ENCODE measurements at regions not wholly inside any gene's neighbourhood (a gene's known extent, or its start where the extent isn't known, plus 50 kb on each side); places are given as distances from the start of the nearest gene placed in this dataset.

- no peak overlapping the region for H3K4me3 ChIP-seq
- Mint-ChIP-seq H3K4me3 (no peak overlapping the region), H3K9me3 (peaks cover 2% of the 10 kb centered on the region), H3K36me3 (peaks cover 1% of the 10 kb centered on the region), H3K27ac (no peak overlapping the region), H3K27me3 (ENCODE audit: insufficient read depth, low read depth) (peaks cover 8% of the 10 kb centered on the region), H3K4me1 (no peaks in the 10 kb centered on the region)
- H3K4me2 ChIP-seq: no peak overlapping the region
- no peaks in the 10 kb centered on the region for H3K9me3 ChIP-seq (ENCODE audit: low read depth)
- no peak for DNase-seq (ENCODE audit: low spot score)
- no peaks in the 10 kb centered on the region for H4K20me1 ChIP-seq (ENCODE audit: low read depth)
- no peak overlapping the region for H3K27ac ChIP-seq
- H3K4me1 ChIP-seq: no peaks in the 10 kb centered on the region
- no peaks in the 10 kb centered on the region for H3K36me3 ChIP-seq
- no peaks in the 10 kb centered on the region for H3K27me3 ChIP-seq
- H2AFZ ChIP-seq (replicated peaks): no peak overlapping the region
- no peaks in the 10 kb centered on the region for H3K79me2 ChIP-seq (ENCODE audit: low read depth)
- H3F3A ChIP-seq (ENCODE audit: low read depth): no peaks in the 10 kb centered on the region
- TF ChIP-seq EZH2 (IDR thresholded peaks at IDR 0.05): no peak
- no peak for TF ChIP-seq EZH2phosphoT487 (IDR thresholded peaks at IDR 0.05)
- no peak for TF ChIP-seq CTCF (IDR thresholded peaks at IDR 0.05)
- no peak overlapping the region for H3K9ac ChIP-seq
Measured at GRCh38 chr2:239523954-239524330, 123.1 kb upstream of the HDAC4 start.

- H3K36me3 Mint-ChIP-seq: peaks cover 1% of the 10 kb centered on the region
- no peaks in the 10 kb centered on the region for H3K4me1 ChIP-seq
- H3K27me3 Mint-ChIP-seq (ENCODE audit: insufficient read depth, low read depth): peaks cover 8% of the 10 kb centered on the region
- H3K4me2 ChIP-seq: no peak overlapping the region
- DNase-seq (ENCODE audit: low spot score): no peak
- H3K27me3 ChIP-seq: no peaks in the 10 kb centered on the region
- H3K36me3 ChIP-seq: no peaks in the 10 kb centered on the region
- no peak overlapping the region for H3K4me3 ChIP-seq
- no peaks in the 10 kb centered on the region for H3K9me3 ChIP-seq (ENCODE audit: low read depth)
- no peak overlapping the region for H3K27ac Mint-ChIP-seq
- H3K9ac ChIP-seq: no peak overlapping the region
- TF ChIP-seq EZH2phosphoT487 (IDR thresholded peaks at IDR 0.05): no peak
- TF ChIP-seq EZH2 (IDR thresholded peaks at IDR 0.05): no peak
- TF ChIP-seq CTCF (IDR thresholded peaks at IDR 0.05): no peak
- H2AFZ ChIP-seq (replicated peaks): no peak overlapping the region
- H4K20me1 ChIP-seq (ENCODE audit: low read depth): no peaks in the 10 kb centered on the region
- H3F3A ChIP-seq (ENCODE audit: low read depth): no peaks in the 10 kb centered on the region
- no peaks in the 10 kb centered on the region for H3K4me1 Mint-ChIP-seq
- no peaks in the 10 kb centered on the region for H3K79me2 ChIP-seq (ENCODE audit: low read depth)
- H3K27ac ChIP-seq: no peak overlapping the region
- H3K9me3 Mint-ChIP-seq: peaks cover 2% of the 10 kb centered on the region
- H3K4me3 Mint-ChIP-seq: no peak overlapping the region
Measured at GRCh38 chr2:239523147-239523953, 122.5 kb upstream of the HDAC4 start.

- Histone ChIP-seq H3K4me2 (no peak overlapping the region), H3K4me1 (no peaks in the 10 kb centered on the region), H3K27me3 (no peaks in the 10 kb centered on the region), H3F3A (ENCODE audit: low read depth) (no peaks in the 10 kb centered on the region), H3K27ac (no peak overlapping the region), H2AFZ (replicated peaks) (no peak overlapping the region), H4K20me1 (ENCODE audit: low read depth) (no peaks in the 10 kb centered on the region), H3K4me3 (no peak overlapping the region), H3K36me3 (no peaks in the 10 kb centered on the region), H3K9ac (no peak overlapping the region), H3K79me2 (ENCODE audit: low read depth) (no peaks in the 10 kb centered on the region), H3K9me3 (ENCODE audit: low read depth) (no peaks in the 10 kb centered on the region)
- TF ChIP-seq EZH2phosphoT487 (IDR thresholded peaks at IDR 0.05) (no peak), CTCF (IDR thresholded peaks at IDR 0.05) (no peak), EZH2 (IDR thresholded peaks at IDR 0.05) (no peak)
- H3K4me3 Mint-ChIP-seq: no peak overlapping the region
- peaks cover 2% of the 10 kb centered on the region for H3K9me3 Mint-ChIP-seq
- peaks cover 1% of the 10 kb centered on the region for H3K36me3 Mint-ChIP-seq
- DNase-seq (ENCODE audit: low spot score): no peak
- H3K27me3 Mint-ChIP-seq (ENCODE audit: insufficient read depth, low read depth): peaks cover 8% of the 10 kb centered on the region
- no peak overlapping the region for H3K27ac Mint-ChIP-seq
- H3K4me1 Mint-ChIP-seq: no peaks in the 10 kb centered on the region
Measured at GRCh38 chr2:239522740-239523119, 121.9 kb upstream of the HDAC4 start.

All from neural progenitor cell (in vitro differentiated cells).